Lower leg skin (tissue), 4 donors: ENCODE measurements at regions not wholly inside any gene's neighbourhood (a gene's known extent, or its start where the extent isn't known, plus 50 kb on each side); places are given as distances from the start of the nearest gene placed in this dataset.

Experiments used
- DNase-seq, 2 donors: peaks; one replicate each; pipeline ENCODE4 v3.0.0-alpha.2; 2019; ENCODE audit warnings: low spot score in 2 of 2
- H3K4me3 ChIP-seq: fragments of 200-600 bp; sonication (generic); 2 replicates; pipeline ENCODE4 v1.5.1; 2017; ENCODE audit warnings: mild to moderate bottlenecking, low read depth; ENCODE audit not compliant: poor library complexity, severe bottlenecking
- POLR2A ChIP-seq, 2 donors: fragments of 450-650 bp; IDR thresholded peaks; one replicate each; pipeline ENCODE4 v1.6.1; 2016 to 2017; ENCODE audit warnings: antibody characterized with exemption in 2 of 2, mild to moderate bottlenecking in 1 of 2, moderate library complexity in 1 of 2
- WGBS, 2 donors: methylation state at CpG; one replicate each; pipeline ENCODE4 v1.1.5; 2018; 5-methylcytosine and 5-hydroxymethylcytosine counted together
- intact Hi-C: fragments of 100-400 bp; cut with DNase I; formaldehyde crosslinking; loops from one replicate; pipeline ENCODE4 v1.15.0; 2023; ENCODE audit warnings: low total_unique reads
- TF ChIP-seq, protein P1 (sequence below), 3 donors: fragments of 450-650 bp; IDR thresholded peaks; one replicate each; pipeline ENCODE4 v1.5.1; 2016; ENCODE audit warnings: antibody characterized with exemption in 3 of 3, mild to moderate bottlenecking in 3 of 3, moderate library complexity in 2 of 3

DNA sequence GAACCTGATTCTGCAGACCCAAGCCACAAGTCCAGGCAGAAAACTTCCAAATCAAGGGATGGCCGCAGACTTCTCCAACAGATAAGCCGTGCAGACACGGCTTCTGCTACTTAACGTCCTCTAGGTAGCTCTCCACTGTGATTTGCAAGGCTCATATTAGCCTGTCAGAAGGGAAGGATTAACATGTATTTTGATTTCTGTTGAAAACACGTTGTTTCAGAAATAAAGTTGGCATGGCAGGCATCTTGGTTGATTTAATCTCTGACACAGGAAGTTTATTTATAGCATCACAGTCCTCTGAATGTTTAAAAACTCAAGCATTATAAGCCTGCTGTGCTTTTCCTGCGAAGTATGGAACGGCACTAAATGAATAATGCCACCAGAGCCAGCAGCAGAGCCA, 166.8 kb upstream of the TOX3 start:
- TF ChIP-seq, protein P1, sequence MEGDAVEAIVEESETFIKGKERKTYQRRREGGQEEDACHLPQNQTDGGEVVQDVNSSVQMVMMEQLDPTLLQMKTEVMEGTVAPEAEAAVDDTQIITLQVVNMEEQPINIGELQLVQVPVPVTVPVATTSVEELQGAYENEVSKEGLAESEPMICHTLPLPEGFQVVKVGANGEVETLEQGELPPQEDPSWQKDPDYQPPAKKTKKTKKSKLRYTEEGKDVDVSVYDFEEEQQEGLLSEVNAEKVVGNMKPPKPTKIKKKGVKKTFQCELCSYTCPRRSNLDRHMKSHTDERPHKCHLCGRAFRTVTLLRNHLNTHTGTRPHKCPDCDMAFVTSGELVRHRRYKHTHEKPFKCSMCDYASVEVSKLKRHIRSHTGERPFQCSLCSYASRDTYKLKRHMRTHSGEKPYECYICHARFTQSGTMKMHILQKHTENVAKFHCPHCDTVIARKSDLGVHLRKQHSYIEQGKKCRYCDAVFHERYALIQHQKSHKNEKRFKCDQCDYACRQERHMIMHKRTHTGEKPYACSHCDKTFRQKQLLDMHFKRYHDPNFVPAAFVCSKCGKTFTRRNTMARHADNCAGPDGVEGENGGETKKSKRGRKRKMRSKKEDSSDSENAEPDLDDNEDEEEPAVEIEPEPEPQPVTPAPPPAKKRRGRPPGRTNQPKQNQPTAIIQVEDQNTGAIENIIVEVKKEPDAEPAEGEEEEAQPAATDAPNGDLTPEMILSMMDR (IDR thresholded peaks at IDR 0.05), result no peak
- TF ChIP-seq POLR2A (IDR thresholded peaks at IDR 0.05), result no peak
- no peak overlapping the region for H3K4me3 ChIP-seq
- WGBS, 2 donors, result 37 to 38% methylated on average over 7 of the region's 7 CpGs
- no peak for DNase-seq
- intact Hi-C loops, result no loop called here

DNA sequence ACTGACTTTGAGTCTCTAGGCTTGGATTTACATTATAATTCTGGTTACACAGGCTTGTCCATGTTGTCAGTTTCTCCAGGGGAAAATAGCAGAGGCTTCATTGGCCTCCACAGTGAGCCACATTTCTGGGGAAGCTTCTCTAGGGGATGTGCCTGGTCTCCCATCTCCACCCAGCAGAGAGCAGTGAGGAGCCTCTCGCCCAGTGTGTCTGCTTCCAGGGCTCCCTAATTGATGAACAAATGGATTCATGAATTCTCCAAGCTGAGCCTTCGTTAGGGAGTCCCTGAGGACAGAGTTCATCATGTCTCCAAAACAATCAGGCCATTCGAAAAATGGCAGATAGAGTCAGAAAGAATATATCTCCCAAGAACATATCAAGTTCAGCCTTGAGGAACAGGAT, 162.4 kb upstream of the TOX3 start:
- intact Hi-C loops, result no loop called here
- DNase-seq, result no peak
- WGBS, 2 donors, result 46 to 67% methylated on average over 3 of the region's 3 CpGs
- no peak for TF ChIP-seq POLR2A (IDR thresholded peaks at IDR 0.05)
- TF ChIP-seq, protein P1 (IDR thresholded peaks at IDR 0.05), result no peak
- H3K4me3 ChIP-seq, result no peak overlapping the region

DNA sequence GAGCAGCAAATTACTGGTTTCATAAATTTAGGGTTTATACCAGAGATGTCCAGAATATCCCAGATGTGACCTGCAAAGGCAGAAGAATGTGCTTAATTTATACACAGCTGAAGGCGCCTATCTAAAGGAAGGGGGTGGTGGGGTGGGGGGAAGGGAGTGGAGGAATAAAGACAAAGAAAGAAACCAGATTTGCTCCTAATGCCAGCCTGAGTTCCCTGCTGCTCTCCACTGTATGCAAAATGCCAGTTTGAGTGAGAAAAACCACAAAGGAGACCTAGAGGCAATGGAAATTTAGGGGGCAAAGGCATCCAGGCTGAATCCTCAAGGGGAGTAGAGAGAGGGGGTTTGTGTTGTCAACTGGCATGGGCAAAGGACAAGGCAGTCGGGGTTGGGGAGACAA, 161.5 kb upstream of the TOX3 start:
- TF ChIP-seq, protein P1 (IDR thresholded peaks at IDR 0.05), result no peak
- TF ChIP-seq POLR2A (IDR thresholded peaks at IDR 0.05), result no peak
- WGBS, 2 donors, result 63% methylated on average over 2 of the region's 2 CpGs
- DNase-seq, result no peak

DNA sequence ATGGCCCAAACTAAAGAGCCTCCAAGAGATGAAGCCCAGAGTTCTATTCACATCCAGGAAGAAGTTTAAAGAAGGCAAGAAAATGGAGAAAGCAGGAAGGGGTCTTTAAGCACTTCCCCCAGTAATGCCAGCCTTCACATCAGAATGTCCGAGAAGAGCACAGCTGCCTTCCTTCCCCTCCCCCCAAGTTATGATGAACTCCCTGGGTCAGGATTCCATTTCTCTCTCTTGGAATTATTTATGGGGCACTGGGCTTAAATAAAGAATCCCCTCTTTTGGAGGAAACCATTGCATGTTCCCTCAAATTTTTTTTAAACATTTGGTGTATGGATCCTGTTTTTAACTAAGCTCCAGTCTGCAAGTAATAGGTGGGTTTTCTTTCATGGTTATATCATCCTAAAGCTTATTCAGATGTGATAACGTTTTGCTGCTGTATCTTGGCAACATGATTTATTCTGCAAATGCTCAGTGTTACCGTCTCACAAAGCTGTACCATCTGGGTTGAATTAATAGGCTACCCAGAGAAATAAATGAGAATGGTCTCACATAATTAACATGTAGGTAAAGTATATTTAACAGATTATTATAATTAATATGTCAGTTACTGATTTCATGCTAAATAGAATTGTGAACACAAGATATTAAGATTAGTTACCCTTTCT, 160.9 kb upstream of the TOX3 start:
- intact Hi-C loops, result no loop called here
- 29 to 32% methylated on average over 3 of the region's 3 CpGs for WGBS, 2 donors
- TF ChIP-seq, protein P1 (IDR thresholded peaks at IDR 0.05), result no peak
- no peak for TF ChIP-seq POLR2A (IDR thresholded peaks at IDR 0.05)
- H3K4me3 ChIP-seq, result no peak overlapping the region
- no peak for DNase-seq

More for the DNA sequence above, 161.5 kb upstream of the TOX3 start:
- no peak overlapping the region for H3K4me3 ChIP-seq
- intact Hi-C loops, result no loop called here

DNA sequence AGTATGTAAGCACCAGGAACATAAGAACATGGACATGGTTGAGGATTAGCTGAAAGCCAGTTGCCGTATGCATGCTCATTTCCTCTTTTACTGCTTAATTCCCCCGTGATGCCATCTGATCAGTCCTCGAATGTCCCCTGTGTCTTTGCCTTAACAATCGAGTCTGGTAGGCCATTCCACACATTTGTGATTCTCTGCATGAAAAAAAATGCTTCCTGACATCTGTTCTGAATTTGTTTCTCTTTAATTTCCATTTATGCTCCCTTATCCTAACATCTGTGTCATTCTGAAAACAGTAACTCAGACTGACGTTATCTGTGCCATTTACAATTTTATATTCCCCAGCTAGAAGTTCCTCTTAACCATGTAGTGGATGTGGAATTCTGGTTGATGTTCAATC, 158.2 kb upstream of the TOX3 start:
- WGBS, 2 donors, result 43 to 57% methylated on average over 5 of the region's 5 CpGs
- TF ChIP-seq, protein P1 (IDR thresholded peaks at IDR 0.05), result no peak
- no peak for TF ChIP-seq POLR2A (IDR thresholded peaks at IDR 0.05)
- no peak for DNase-seq
- H3K4me3 ChIP-seq, result no peak overlapping the region
- intact Hi-C loops, result no loop called here

DNA sequence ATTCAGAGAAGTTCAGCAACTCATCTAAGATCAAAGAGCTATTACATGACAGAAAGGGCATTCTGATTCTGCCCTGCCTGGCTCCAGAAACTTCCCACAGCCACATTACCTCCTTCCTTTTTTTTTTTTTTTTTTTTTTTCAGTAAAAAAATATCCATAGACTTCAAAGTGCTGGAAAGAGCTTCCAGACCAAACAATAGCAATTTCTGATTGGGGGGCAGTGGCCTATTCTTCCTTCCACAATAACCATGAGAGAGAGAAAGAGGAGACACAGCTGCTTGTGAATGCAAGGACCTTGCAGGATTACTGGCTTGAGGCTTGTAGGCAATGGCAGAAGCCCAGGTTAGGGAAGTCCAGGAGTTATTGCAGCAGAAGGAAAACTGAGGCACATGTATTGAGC, 151.0 kb upstream of the TOX3 start:
- no peak overlapping the region for H3K4me3 ChIP-seq
- no peak for DNase-seq
- TF ChIP-seq POLR2A (IDR thresholded peaks at IDR 0.05), result no peak
- TF ChIP-seq, protein P1 (IDR thresholded peaks at IDR 0.05), result no peak
- intact Hi-C loops, result no loop called here
